IMR-90 (cell line): ENCODE measurements at regions not wholly inside any gene's neighbourhood (a gene's known extent, or its start where the extent isn't known, plus 50 kb on each side); places are given as distances from the start of the nearest gene placed in this dataset.

Source experiments
- ATAC-seq: fragments of 200-7000 bp; cut with Tn5 transposase; 2 replicates; pipeline ENCODE4 v1.9.1; 2020; ENCODE audit warnings: low read depth, mild to moderate bottlenecking, moderate library complexity
- BruUV-seq: library from RNA; stranded (reverse); fragments of 400-500 nt; replicated peaks from 2 replicates; lab custom pipeline; 2021; lab: Mats Ljungman, UMichigan
- CTCF ChIA-PET: fragments of 300-600 bp; formaldehyde crosslinking; extraction: SDS; loops from one replicate; lab custom pipeline; 2021; ENCODE audit warnings: antibody characterized with exemption; lab: Yijun Ruan, JAX
- POLR2A ChIA-PET: fragments of 300-600 bp; sonication (Branson Sonifier 250); formaldehyde crosslinking; loops from one replicate; lab custom pipeline; 2022; ENCODE audit warnings: antibody characterized with exemption; ENCODE audit not compliant: unreplicated experiment; lab: Charles Lee
- DNase-seq: peaks from one replicate; pipeline ENCODE4 v3.0.0; 2013
- H2AFZ ChIP-seq: replicated peaks from 2 replicates; pipeline ENCODE3; 2013; ENCODE audit warnings: low read length, mild to moderate bottlenecking; ENCODE audit not compliant: poor library complexity
- H2AK5ac ChIP-seq: 2 replicates; pipeline ENCODE4 v1.6.1; 2013; ENCODE audit warnings: low read depth, low read length, inconsistent platforms
- H2AK9ac ChIP-seq: replicated peaks from 2 replicates; pipeline ENCODE3; 2013; ENCODE audit warnings: mild to moderate bottlenecking, low read depth, low read length, moderate library complexity; ENCODE audit not compliant: poor library complexity
- H2BK120ac ChIP-seq: 2 replicates; pipeline ENCODE4 v1.6.1; 2013; ENCODE audit warnings: low read depth, low read length, inconsistent platforms
- H2BK15ac ChIP-seq: 3 replicates; pipeline ENCODE4 v1.6.1; 2013; ENCODE audit warnings: low read depth, low read length, inconsistent platforms
- H2BK20ac ChIP-seq: 2 replicates; pipeline ENCODE4 v1.6.1; 2013; ENCODE audit warnings: low read depth, mild to moderate bottlenecking, inconsistent platforms, low read length, moderate library complexity
- H2BK5ac ChIP-seq: 2 replicates; pipeline ENCODE4 v1.6.1; 2013; ENCODE audit warnings: mild to moderate bottlenecking, low read depth, low read length, inconsistent platforms; ENCODE audit not compliant: poor library complexity, severe bottlenecking
- H3K14ac ChIP-seq: replicated peaks from 2 replicates; pipeline ENCODE4 v1.6.1; 2013; ENCODE audit warnings: low read depth, low read length, inconsistent platforms
- H3K18ac ChIP-seq: 2 replicates; pipeline ENCODE4 v1.6.1; 2013; ENCODE audit warnings: low read depth, low read length, control low read depth
- H3K23ac ChIP-seq: 2 replicates; pipeline ENCODE4 v1.6.1; 2013; ENCODE audit warnings: low read depth, low read length, inconsistent platforms
- H3K27ac ChIP-seq: 2 replicates; pipeline ENCODE4 v1.5.1; 2013; ENCODE audit warnings: mild to moderate bottlenecking, control low read depth, low read length; ENCODE audit not compliant: insufficient read depth
- H3K27me3 ChIP-seq: 2 replicates; pipeline ENCODE4 v1.6.1; 2013; ENCODE audit warnings: low read length; ENCODE audit not compliant: control insufficient read depth, insufficient read depth
- H3K36me3 ChIP-seq: 2 replicates; pipeline ENCODE4 v1.6.1; 2013; ENCODE audit warnings: low read length, mixed read lengths; ENCODE audit not compliant: control insufficient read depth, insufficient read depth
- H3K4ac ChIP-seq: 2 replicates; pipeline ENCODE4 v1.6.1; 2013; ENCODE audit warnings: low read depth, low read length, inconsistent platforms
- H3K4me1 ChIP-seq: 2 replicates; pipeline ENCODE4 v1.6.1; 2013; ENCODE audit warnings: low read length, mixed read lengths; ENCODE audit not compliant: control insufficient read depth, insufficient read depth
- H3K4me2 ChIP-seq: 2 replicates; pipeline ENCODE4 v1.6.1; 2013; ENCODE audit warnings: low read depth, mild to moderate bottlenecking, control low read depth, low read length, moderate library complexity
- H3K4me3 ChIP-seq: 2 replicates; pipeline ENCODE4 v1.5.1; 2013; ENCODE audit warnings: low read depth, mild to moderate bottlenecking, control low read depth, low read length, moderate library complexity; ENCODE audit not compliant: insufficient read depth
- H3K56ac ChIP-seq: 2 replicates; pipeline ENCODE4 v1.6.1; 2013; ENCODE audit warnings: low read length, inconsistent platforms; ENCODE audit not compliant: insufficient read depth; ENCODE audit errors: extremely low read depth
- H3K79me1 ChIP-seq, 2 experiments: 2 replicates each; pipeline ENCODE4 v1.6.1; 2013; ENCODE audit warnings: low read length in 2 of 2, inconsistent platforms in 1 of 2, low read depth in 1 of 2
- H3K9ac ChIP-seq: 2 replicates; pipeline ENCODE4 v1.6.1; 2013; ENCODE audit warnings: low read depth, low read length, control low read depth
- H3K9me1 ChIP-seq: 2 replicates; pipeline ENCODE4 v1.6.1; 2013; ENCODE audit warnings: low read length, inconsistent platforms; ENCODE audit not compliant: insufficient read depth
- H3K9me3 ChIP-seq: 2 replicates; pipeline ENCODE4 v1.6.1; 2013; ENCODE audit warnings: low read length; ENCODE audit not compliant: control insufficient read depth, insufficient read depth
- H4K20me1 ChIP-seq: 2 replicates; pipeline ENCODE4 v1.6.1; 2013; ENCODE audit warnings: low read length, inconsistent platforms; ENCODE audit not compliant: insufficient read depth
- H4K5ac ChIP-seq: 2 replicates; pipeline ENCODE4 v1.6.1; 2013; ENCODE audit warnings: mild to moderate bottlenecking, low read depth, low read length, control low read depth
- H4K8ac ChIP-seq, 2 experiments: 2 replicates each; pipeline ENCODE4 v1.6.1; 2013; ENCODE audit warnings: low read depth in 2 of 2, low read length in 2 of 2, control low read depth in 1 of 2, inconsistent platforms in 1 of 2
- H4K91ac ChIP-seq: 2 replicates; pipeline ENCODE4 v1.6.1; 2013; ENCODE audit warnings: low read depth, low read length, inconsistent platforms; ENCODE audit not compliant: insufficient read depth
- CEBPB ChIP-seq: IDR thresholded peaks from 2 replicates; pipeline ENCODE4 v1.6.1; 2012; ENCODE audit warnings: low read depth, low read length, improper control_type of control experiment
- CHD1 ChIP-seq: IDR thresholded peaks from 2 replicates; pipeline ENCODE4 v1.6.1; 2012; ENCODE audit warnings: low read depth, low read length, improper control_type of control experiment
- ELK1 ChIP-seq: fragments of 150-350 bp; IDR thresholded peaks from 2 replicates; pipeline ENCODE4 v1.6.1; 2016; ENCODE audit warnings: low read depth, mild to moderate bottlenecking, low read length, moderate library complexity, borderline replicate concordance
- FOS ChIP-seq: fragments of 150-350 bp; IDR thresholded peaks from 2 replicates; pipeline ENCODE4 v1.6.1; 2016; ENCODE audit warnings: low read depth, low read length
- MXI1 ChIP-seq: IDR thresholded peaks from 2 replicates; pipeline ENCODE4 v1.6.1; 2012; ENCODE audit warnings: low read depth, mild to moderate bottlenecking, low read length, moderate library complexity, borderline replicate concordance
- NFE2L2 ChIP-seq: fragments of 150-350 bp; IDR thresholded peaks from 2 replicates; pipeline ENCODE4 v1.6.1; 2016; ENCODE audit warnings: low read depth, mild to moderate bottlenecking, low read length
- RAD21 ChIP-seq: IDR thresholded peaks from 2 replicates; pipeline ENCODE4 v1.6.1; 2012; ENCODE audit warnings: low read length, improper control_type of control experiment
- RCOR1 ChIP-seq: IDR thresholded peaks from 2 replicates; pipeline ENCODE4 v1.6.1; 2012; ENCODE audit warnings: mild to moderate bottlenecking, low read length, improper control_type of control experiment; ENCODE audit not compliant: insufficient replicate concordance
- RFX5 ChIP-seq: IDR thresholded peaks from 2 replicates; pipeline ENCODE4 v1.8.0; 2012; ENCODE audit warnings: low read depth, mild to moderate bottlenecking, low read length, moderate library complexity
- SMC3 ChIP-seq: fragments of 150-350 bp; IDR thresholded peaks from 2 replicates; pipeline ENCODE4 v1.6.1; 2016; ENCODE audit warnings: low read depth, mild to moderate bottlenecking, antibody characterized with exemption, low read length, moderate library complexity
- WGBS, 2 experiments: methylation state at CpG; one replicate each; pipeline versions ENCODE4 v1.1.5 to v1.1.7; 2013; ENCODE audit warnings: missing lambda C conversion rate in 2 of 2; ENCODE audit not compliant: insufficient read length in 1 of 2; ENCODE audit errors: extremely low coverage in 2 of 2; 5-methylcytosine and 5-hydroxymethylcytosine counted together
- dilution Hi-C: fragments of 300-500 bp; cut with HindIII; formaldehyde crosslinking; loops from one replicate; pipeline ENCODE4 v1.14.3; 2018; ENCODE audit warnings: low sequenced_read_pairs; ENCODE audit not compliant: unreplicated experiment
- in situ Hi-C: fragments of 300-500 bp; cut with MboI; formaldehyde crosslinking; loops from 3 replicates; pipeline ENCODE4 v1.14.3; 2019; ENCODE audit warnings: low sequenced_read_pairs, inconsistent platforms, mixed read lengths
- intact Hi-C: fragments of 100-400 bp; cut with micrococcal nuclease; formaldehyde crosslinking; loops from 2 replicates; pipeline ENCODE4 v1.10.0; 2022
- TF ChIP-seq, protein P1 (sequence below): fragments of 150-350 bp; IDR thresholded peaks from 2 replicates; pipeline ENCODE4 v1.6.1; 2017; ENCODE audit warnings: mild to moderate bottlenecking, antibody characterized with exemption, low read length, low read depth

DNA sequence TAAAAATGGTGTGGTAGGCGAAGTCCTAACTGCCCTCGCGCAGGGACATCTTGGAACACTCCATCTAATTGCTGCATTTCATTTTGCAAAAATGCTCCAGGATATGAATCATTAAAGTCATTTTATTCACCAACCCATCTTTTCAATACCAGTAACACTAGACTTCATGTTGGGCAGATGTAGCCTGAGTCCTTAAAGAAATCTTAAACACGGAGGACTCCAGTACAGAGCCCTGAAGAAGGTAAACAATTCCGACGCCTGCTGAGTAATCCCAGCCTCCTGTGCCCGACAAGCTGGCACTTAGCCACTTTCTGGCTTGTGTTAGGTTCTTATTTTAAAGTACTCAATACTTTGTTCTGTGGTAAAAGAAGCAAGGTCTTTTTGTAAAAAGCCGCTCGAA is 58.0 kb upstream of the IRS2 start:
- no peak overlapping the region for H3K9ac ChIP-seq
- peak overlapping the region; percentile 11 for H2BK5ac ChIP-seq
- 0 out of 3 replicates have a peak overlapping the region, but pooled peaks have one; percentile 40 for H2BK15ac ChIP-seq
- no peak overlapping the region for H2AK9ac ChIP-seq
- POLR2A ChIA-PET, result interaction anchor here (0.5 kb wide), 1 partner anchor 77 kb away, joined by 3 read pairs; no protein-coding TSS in a partner anchor
- DNase-seq, result peak; percentile 73
- peaks cover 8% of the 10 kb centered on the region for H3K4me1 ChIP-seq
- no peaks in the 10 kb centered on the region for H3K79me1 ChIP-seq
- H3K4me2 ChIP-seq, result peak overlapping the region; percentile 32; the same call in 1 of the 2 replicates
- TF ChIP-seq CEBPB, result no peak
- TF ChIP-seq MXI1, result no peak
- no peak for TF ChIP-seq SMC3
- no peak for TF ChIP-seq FOS
- TF ChIP-seq RFX5, result no peak
- TF ChIP-seq, protein P1, sequence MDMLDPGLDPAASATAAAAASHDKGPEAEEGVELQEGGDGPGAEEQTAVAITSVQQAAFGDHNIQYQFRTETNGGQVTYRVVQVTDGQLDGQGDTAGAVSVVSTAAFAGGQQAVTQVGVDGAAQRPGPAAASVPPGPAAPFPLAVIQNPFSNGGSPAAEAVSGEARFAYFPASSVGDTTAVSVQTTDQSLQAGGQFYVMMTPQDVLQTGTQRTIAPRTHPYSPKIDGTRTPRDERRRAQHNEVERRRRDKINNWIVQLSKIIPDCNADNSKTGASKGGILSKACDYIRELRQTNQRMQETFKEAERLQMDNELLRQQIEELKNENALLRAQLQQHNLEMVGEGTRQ, result no peak
- TF ChIP-seq RAD21, result no peak
- TF ChIP-seq CHD1, result no peak
- TF ChIP-seq ELK1, result no peak
- no peak for TF ChIP-seq NFE2L2
- no peak for TF ChIP-seq RCOR1
- no peaks in the 10 kb centered on the region for H4K20me1 ChIP-seq
- H2BK120ac ChIP-seq, result peak overlapping the region; percentile 35; the same call in 1 of the 2 replicates
- H3K27me3 ChIP-seq, result peaks cover 2% of the 10 kb centered on the region; the same call in 1 of the 2 replicates
- H3K4me3 ChIP-seq, result no peak overlapping the region
- no peak overlapping the region for H3K23ac ChIP-seq
- no peak overlapping the region for H3K56ac ChIP-seq
- H2AFZ ChIP-seq, result no peak overlapping the region
- CTCF ChIA-PET, result no interaction called here
- H3K18ac ChIP-seq, result no peak overlapping the region
- BruUV-seq, result no TSS peak
- no peak overlapping the region for H4K5ac ChIP-seq
- no peak overlapping the region for H2AK5ac ChIP-seq
- dilution Hi-C loops (no loop called here), in situ Hi-C loops (no loop called here), intact Hi-C loops (no loop called here)
- no peak overlapping the region for H4K8ac ChIP-seq
- no peak overlapping the region for H3K4ac ChIP-seq
- H3K36me3 ChIP-seq, result no peaks in the 10 kb centered on the region
- H3K27ac ChIP-seq, result no peak overlapping the region
- H3K14ac ChIP-seq, result no peak overlapping the region
- peak overlapping the region; percentile 39; the same call in 1 of the 2 replicates for H2BK20ac ChIP-seq
- peaks cover 15% of the 10 kb centered on the region for H3K9me1 ChIP-seq
- ATAC-seq, result peak; percentile 80
- H3K9me3 ChIP-seq, result no peaks in the 10 kb centered on the region
- WGBS, 2 experiments, result no CpG with 5 or more reads among the region's 9 CpGs
- H4K91ac ChIP-seq, result no peak overlapping the region
